IMR-90 (cell line): ENCODE measurements at regions not wholly inside any gene's neighbourhood (a gene's known extent, or its start where the extent isn't known, plus 50 kb on each side); places are given as distances from the start of the nearest gene placed in this dataset.

ENCODE experiments used
- CEBPB ChIP-seq: IDR thresholded peaks from 2 replicates; pipeline ENCODE4 v1.6.1; 2012; ENCODE audit warnings: low read depth, low read length, improper control_type of control experiment
- FOS ChIP-seq: fragments of 150-350 bp; IDR thresholded peaks from 2 replicates; pipeline ENCODE4 v1.6.1; 2016; ENCODE audit warnings: low read depth, low read length
- MAZ ChIP-seq: IDR thresholded peaks from 2 replicates; pipeline ENCODE4 v1.6.1; 2012; ENCODE audit warnings: low read depth, mild to moderate bottlenecking, low read length, improper control_type of control experiment, moderate library complexity, borderline replicate concordance
- MXI1 ChIP-seq: IDR thresholded peaks from 2 replicates; pipeline ENCODE4 v1.6.1; 2012; ENCODE audit warnings: low read depth, mild to moderate bottlenecking, low read length, moderate library complexity, borderline replicate concordance
- POLR2A ChIP-seq: IDR thresholded peaks from 2 replicates; pipeline ENCODE4 v1.6.1; 2012; ENCODE audit warnings: mild to moderate bottlenecking, low read depth, low read length
- RAD21 ChIP-seq: IDR thresholded peaks from 2 replicates; pipeline ENCODE4 v1.6.1; 2012; ENCODE audit warnings: low read length, improper control_type of control experiment
- TF ChIP-seq, protein P1 (sequence below): conservative IDR thresholded peaks from 2 replicates; pipeline ENCODE4 v1.5.1; 2012; ENCODE audit warnings: mild to moderate bottlenecking, low read depth, low read length, improper control_type of control experiment
- TF ChIP-seq, protein P2 (sequence below): fragments of 150-350 bp; IDR thresholded peaks from 2 replicates; pipeline ENCODE4 v1.6.1; 2016; ENCODE audit warnings: low read depth, mild to moderate bottlenecking, low read length, moderate library complexity, borderline replicate concordance
- TF ChIP-seq, protein P3 (sequence below): fragments of 150-350 bp; IDR thresholded peaks from 2 replicates; pipeline ENCODE4 v1.6.1; 2017; ENCODE audit warnings: mild to moderate bottlenecking, antibody characterized with exemption, low read length, low read depth

DNA sequence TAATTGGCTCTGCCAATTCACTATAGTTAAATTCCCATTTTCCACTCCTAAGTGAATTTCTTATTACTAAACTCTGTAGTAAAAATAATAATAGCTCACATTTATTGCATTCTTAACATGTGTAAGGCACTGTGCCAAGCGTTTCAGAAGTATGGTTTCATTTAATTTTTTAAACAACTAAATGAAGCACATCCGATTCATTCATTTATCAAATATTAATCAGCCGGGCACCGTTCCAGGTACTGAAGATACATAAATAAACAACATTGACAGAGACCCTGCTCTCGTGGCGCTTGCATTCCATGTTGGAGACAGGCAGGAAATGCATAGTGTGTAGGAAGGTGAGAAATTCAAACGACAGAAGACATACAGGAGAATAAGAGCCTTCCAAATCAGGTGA, 423.2 kb upstream of the JARID2 start:
- TF ChIP-seq POLR2A: no peak
- TF ChIP-seq, protein P1, sequence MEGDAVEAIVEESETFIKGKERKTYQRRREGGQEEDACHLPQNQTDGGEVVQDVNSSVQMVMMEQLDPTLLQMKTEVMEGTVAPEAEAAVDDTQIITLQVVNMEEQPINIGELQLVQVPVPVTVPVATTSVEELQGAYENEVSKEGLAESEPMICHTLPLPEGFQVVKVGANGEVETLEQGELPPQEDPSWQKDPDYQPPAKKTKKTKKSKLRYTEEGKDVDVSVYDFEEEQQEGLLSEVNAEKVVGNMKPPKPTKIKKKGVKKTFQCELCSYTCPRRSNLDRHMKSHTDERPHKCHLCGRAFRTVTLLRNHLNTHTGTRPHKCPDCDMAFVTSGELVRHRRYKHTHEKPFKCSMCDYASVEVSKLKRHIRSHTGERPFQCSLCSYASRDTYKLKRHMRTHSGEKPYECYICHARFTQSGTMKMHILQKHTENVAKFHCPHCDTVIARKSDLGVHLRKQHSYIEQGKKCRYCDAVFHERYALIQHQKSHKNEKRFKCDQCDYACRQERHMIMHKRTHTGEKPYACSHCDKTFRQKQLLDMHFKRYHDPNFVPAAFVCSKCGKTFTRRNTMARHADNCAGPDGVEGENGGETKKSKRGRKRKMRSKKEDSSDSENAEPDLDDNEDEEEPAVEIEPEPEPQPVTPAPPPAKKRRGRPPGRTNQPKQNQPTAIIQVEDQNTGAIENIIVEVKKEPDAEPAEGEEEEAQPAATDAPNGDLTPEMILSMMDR: no peak
- TF ChIP-seq RAD21: no peak
- TF ChIP-seq, protein P2, sequence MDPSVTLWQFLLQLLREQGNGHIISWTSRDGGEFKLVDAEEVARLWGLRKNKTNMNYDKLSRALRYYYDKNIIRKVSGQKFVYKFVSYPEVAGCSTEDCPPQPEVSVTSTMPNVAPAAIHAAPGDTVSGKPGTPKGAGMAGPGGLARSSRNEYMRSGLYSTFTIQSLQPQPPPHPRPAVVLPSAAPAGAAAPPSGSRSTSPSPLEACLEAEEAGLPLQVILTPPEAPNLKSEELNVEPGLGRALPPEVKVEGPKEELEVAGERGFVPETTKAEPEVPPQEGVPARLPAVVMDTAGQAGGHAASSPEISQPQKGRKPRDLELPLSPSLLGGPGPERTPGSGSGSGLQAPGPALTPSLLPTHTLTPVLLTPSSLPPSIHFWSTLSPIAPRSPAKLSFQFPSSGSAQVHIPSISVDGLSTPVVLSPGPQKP: no peak
- TF ChIP-seq FOS: no peak
- TF ChIP-seq CEBPB: no peak
- TF ChIP-seq MXI1: no peak
- TF ChIP-seq, protein P3, sequence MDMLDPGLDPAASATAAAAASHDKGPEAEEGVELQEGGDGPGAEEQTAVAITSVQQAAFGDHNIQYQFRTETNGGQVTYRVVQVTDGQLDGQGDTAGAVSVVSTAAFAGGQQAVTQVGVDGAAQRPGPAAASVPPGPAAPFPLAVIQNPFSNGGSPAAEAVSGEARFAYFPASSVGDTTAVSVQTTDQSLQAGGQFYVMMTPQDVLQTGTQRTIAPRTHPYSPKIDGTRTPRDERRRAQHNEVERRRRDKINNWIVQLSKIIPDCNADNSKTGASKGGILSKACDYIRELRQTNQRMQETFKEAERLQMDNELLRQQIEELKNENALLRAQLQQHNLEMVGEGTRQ: no peak
- TF ChIP-seq MAZ: no peak
